ENCODE measurements at regions not wholly inside any gene's neighbourhood (a gene's known extent, or its start where the extent isn't known, plus 50 kb on each side); places are given as distances from the start of the nearest gene placed in this dataset.

GRCh38 chr19:28489776-28490175 is 723.2 kb downstream of the UQCRFS1 start:
- TF ChIP-seq CTCF (IDR thresholded peaks at IDR 0.05; ENCODE audit: low read depth, low read length, missing control alignments): no peak

GRCh38 chr19:28489126-28489660 is 723.8 kb downstream of the UQCRFS1 start:
- DNase-seq (ENCODE audit: low read depth): no peak
- H3K4me3 ChIP-seq (ENCODE audit: low read depth, low read length): no peak overlapping the region
- no peak for TF ChIP-seq CTCF (IDR thresholded peaks at IDR 0.05; ENCODE audit: low read depth, low read length, missing control alignments)

More at GRCh38 chr19:28489776-28490175, 723.2 kb downstream of the UQCRFS1 start:
- no peak for DNase-seq (ENCODE audit: low read depth)
- no peak overlapping the region for H3K4me3 ChIP-seq (ENCODE audit: low read depth, low read length)

GRCh38 chr19:28487999-28488398 is 725.0 kb downstream of the UQCRFS1 start:
- no peak for TF ChIP-seq CTCF (IDR thresholded peaks at IDR 0.05; ENCODE audit: low read depth, low read length, missing control alignments)
- H3K4me3 ChIP-seq (ENCODE audit: low read depth, low read length): no peak overlapping the region
- DNase-seq (ENCODE audit: low read depth): no peak

- TF ChIP-seq CTCF (IDR thresholded peaks at IDR 0.05; ENCODE audit: low read depth, low read length, missing control alignments): no peak
- no peak for DNase-seq (ENCODE audit: low read depth)
- H3K4me3 ChIP-seq (ENCODE audit: low read depth, low read length): no peak overlapping the region
Observed at GRCh38 chr19:28486926-28487325, 726.0 kb downstream of the UQCRFS1 start.

GRCh38 chr19:28486473-28486872 is 726.5 kb downstream of the UQCRFS1 start:
- no peak overlapping the region for H3K4me3 ChIP-seq (ENCODE audit: low read depth, low read length)
- no peak for TF ChIP-seq CTCF (IDR thresholded peaks at IDR 0.05; ENCODE audit: low read depth, low read length, missing control alignments)
- DNase-seq (ENCODE audit: low read depth): no peak

- no peak overlapping the region for H3K4me3 ChIP-seq (ENCODE audit: low read depth, low read length)
- DNase-seq (ENCODE audit: low read depth): no peak
Observed at GRCh38 chr19:28485292-28485691, 727.7 kb downstream of the UQCRFS1 start.

More at GRCh38 chr19:28485292-28485691, 727.7 kb downstream of the UQCRFS1 start:
- no peak for TF ChIP-seq CTCF (IDR thresholded peaks at IDR 0.05; ENCODE audit: low read depth, low read length, missing control alignments)
